Urinary bladder (tissue), 3 donors: ENCODE measurements at regions not wholly inside any gene's neighbourhood (a gene's known extent, or its start where the extent isn't known, plus 50 kb on each side); places are given as distances from the start of the nearest gene placed in this dataset.
"Not testable (repeated sequence)": the region's sequence is repeated elsewhere in the genome, so short reads cannot be mapped to it uniquely, and the experiment has no call there.

Experiments
- DNase-seq: peaks from one replicate; pipeline ENCODE4 v3.0.0-alpha.2; 2015; ENCODE audit errors: extremely low spot score
- H3K27ac ChIP-seq: one replicate; pipeline ENCODE4 v1.5.1; 2013; ENCODE audit warnings: low read depth, mild to moderate bottlenecking, moderate library complexity
- H3K36me3 ChIP-seq: one replicate; pipeline ENCODE4 v1.6.1; 2013; ENCODE audit warnings: mild to moderate bottlenecking, moderate library complexity; ENCODE audit not compliant: insufficient read depth
- H3K4me1 ChIP-seq: one replicate; pipeline ENCODE4 v1.6.1; 2013; ENCODE audit warnings: mild to moderate bottlenecking, moderate library complexity; ENCODE audit not compliant: insufficient read depth
- H3K4me3 ChIP-seq: one replicate; pipeline ENCODE4 v1.5.1; 2013; ENCODE audit warnings: low read depth, low read length
- WGBS: extraction: QIAGEN DNeasy Blood & Tissue Kit; methylation state at CpG from one replicate; pipeline ENCODE4 v1.1.7; 2013; 5-methylcytosine and 5-hydroxymethylcytosine counted together
- donor health status: healthy with polysubstance abuse.
- donor health status: healthy.

DNA sequence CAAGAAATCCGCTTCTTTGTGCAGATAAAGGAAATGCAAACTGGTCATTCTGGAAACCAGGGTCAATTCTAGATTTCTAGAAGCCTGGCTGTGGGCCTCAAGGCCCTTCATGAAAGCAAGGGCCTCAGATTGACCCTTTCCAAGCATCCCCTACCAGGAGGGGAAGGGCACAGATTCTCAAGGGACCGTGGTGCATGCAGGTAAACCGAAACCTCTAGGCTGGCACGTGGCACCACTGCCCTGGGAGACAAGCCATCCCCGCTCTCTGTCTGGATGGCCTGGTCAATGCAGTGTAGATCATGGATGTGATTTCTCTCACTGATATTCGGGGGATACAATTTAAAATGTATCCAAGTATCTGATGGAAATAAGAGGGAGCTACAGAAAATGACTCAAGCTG lies 69.4 kb downstream of the TOMM20 start:
- H3K4me1 ChIP-seq = no peaks in the 10 kb centered on the region
- H3K4me3 ChIP-seq = no peak overlapping the region
- no peaks in the 10 kb centered on the region for H3K36me3 ChIP-seq
- DNase-seq = no peak
- H3K27ac ChIP-seq = no peak overlapping the region
- 84% methylated on average over 6 of the region's 6 CpGs for WGBS

DNA sequence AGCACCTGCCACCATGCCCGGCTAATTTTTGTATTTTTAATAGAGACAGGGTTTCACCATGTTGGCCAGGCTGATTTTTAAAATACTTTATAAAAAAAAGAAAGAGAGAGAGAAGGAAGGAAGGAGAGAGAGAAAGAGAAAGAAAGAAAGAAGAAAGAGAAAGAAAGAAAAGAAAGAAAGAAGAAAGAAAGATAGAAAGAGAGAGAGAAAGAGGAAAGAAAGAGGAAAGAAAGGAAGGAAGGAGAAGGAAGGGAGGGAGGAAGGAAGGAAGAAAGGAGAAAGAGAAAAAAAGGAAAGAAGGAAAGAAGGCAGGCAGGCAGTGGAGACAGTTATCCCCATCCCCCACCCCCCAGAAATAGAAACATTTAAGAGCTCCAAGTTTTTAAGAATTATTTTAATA lies 69.9 kb downstream of the TOMM20 start:
- DNase-seq = no peak
- Histone ChIP-seq H3K4me3 (no peak overlapping the region), H3K36me3 (no peaks in the 10 kb centered on the region), H3K4me1 (no peaks in the 10 kb centered on the region), H3K27ac (no peak overlapping the region)
- 58% methylated on average over 1 of the region's 1 CpG for WGBS

DNA sequence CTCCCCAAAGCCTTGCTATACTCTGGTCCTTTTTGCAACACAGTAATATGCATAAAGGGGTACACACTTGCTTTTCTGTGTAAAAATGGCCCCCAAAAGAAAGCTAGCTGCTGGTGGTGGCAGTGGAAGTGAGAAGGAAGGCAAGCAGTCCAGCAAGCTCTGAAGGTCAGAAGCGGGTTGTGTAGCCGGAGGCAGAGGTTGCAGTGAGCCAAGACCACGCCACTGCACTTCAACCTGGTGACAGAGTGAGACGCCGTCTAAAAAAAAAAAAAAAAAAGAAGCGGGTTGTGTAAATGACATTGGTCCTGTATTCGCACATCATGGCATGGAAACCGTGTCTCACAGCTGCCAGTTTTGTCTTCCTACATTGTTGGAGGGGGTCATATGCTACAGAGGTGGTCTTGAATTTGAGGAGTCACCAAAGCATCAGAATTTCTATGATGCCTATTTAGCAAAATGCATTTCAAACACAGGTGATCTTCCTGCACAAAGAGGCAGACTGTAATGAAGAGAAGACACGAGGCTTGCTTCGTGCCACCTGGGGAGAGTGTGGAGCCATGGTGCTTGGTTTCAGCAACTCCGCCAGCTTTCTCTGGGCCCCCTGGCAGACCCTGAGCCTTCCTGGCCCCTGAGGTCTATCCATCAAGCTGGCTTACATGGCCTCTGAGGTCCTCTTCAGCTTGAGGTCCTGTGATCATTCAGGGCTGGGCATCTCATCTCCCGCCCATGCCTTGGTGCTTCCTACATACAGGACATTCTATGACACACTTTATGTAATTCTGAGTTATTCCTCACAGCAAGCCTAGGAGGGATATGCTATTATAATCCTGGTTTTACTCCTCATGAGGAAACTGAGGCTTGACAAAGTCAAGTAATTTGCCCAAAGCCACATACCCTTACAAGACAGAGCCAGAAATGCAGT lies 71.0 kb downstream of the TOMM20 start:
- DNase-seq = no peak
- Histone ChIP-seq H3K27ac (no peak overlapping the region), H3K36me3 (no peaks in the 10 kb centered on the region), H3K4me3 (no peak overlapping the region), H3K4me1 (no peaks in the 10 kb centered on the region)
- WGBS = 98% methylated on average over 12 of the region's 12 CpGs

DNA sequence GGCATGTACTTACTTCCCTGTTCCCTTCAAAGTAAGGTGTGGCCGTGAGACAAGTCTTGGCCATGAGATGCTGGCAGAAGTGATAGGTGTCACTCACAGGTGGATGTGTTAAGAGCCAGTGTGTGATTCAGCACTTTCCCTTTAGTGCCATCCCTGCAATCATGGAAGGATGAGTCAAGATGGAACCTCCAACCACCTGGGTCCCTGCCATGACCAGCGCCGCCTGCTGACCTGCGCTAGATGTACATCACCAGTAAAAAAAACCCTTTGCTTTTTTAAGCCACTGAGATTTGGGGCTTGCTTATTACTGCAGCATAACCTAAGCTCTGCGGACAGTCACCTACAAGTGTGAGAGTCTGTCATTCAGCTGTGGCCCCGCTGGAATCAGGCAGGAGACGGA lies 71.7 kb downstream of the TOMM20 start:
- Histone ChIP-seq H3K36me3 (no peaks in the 10 kb centered on the region), H3K27ac (no peak overlapping the region), H3K4me1 (no peaks in the 10 kb centered on the region), H3K4me3 (no peak overlapping the region)
- no peak for DNase-seq
- WGBS = 97% methylated on average over 7 of the region's 7 CpGs

DNA sequence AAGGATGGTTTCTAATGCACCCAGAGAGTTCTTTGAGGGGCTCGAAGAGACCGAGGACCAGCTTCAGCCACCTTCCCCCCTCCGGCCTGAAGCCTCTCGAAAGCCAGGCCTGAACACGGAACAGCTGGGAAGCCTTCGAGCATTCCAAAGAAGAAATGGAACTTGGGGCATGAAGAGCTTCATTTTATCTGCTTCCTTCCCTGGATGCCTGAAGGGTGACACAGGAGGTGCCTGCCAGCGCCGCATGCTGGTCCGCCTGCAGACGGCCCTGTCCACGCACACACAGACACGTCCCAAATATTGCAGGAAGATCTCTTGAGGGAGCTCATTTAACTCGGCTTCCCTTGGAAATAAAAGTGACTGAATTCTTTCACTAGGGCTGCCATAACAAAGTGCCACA lies 73.7 kb downstream of the TOMM20 start:
- Histone ChIP-seq H3K36me3 (no peaks in the 10 kb centered on the region), H3K4me1 (no peaks in the 10 kb centered on the region), H3K27ac (no peak overlapping the region), H3K4me3 (no peak overlapping the region)
- no peak for DNase-seq
- WGBS = 86% methylated on average over 13 of the region's 13 CpGs

DNA sequence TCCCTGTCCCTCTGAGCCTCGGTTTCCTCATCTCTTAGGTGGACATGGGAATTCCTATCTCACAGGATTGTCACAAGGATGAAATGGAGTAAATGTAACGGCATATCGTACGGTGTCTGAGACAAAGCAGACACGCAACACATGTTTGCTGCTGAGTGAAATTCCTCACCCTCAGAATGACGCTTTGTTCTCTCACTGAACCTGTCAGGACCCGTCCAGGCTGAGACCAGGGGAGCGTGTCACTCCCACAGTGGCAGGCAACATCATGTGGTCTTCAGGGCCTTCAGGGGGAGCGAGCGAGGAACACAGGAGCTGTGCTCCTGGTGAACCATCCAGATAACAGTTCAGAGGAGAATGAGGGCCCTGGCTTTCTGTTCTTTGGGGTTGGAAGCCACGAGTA lies 74.2 kb downstream of the TOMM20 start:
- Histone ChIP-seq H3K36me3 (no peaks in the 10 kb centered on the region), H3K4me3 (no peak overlapping the region), H3K27ac (no peak overlapping the region), H3K4me1 (no peaks in the 10 kb centered on the region)
- 96% methylated on average over 11 of the region's 11 CpGs for WGBS
- no peak for DNase-seq

DNA sequence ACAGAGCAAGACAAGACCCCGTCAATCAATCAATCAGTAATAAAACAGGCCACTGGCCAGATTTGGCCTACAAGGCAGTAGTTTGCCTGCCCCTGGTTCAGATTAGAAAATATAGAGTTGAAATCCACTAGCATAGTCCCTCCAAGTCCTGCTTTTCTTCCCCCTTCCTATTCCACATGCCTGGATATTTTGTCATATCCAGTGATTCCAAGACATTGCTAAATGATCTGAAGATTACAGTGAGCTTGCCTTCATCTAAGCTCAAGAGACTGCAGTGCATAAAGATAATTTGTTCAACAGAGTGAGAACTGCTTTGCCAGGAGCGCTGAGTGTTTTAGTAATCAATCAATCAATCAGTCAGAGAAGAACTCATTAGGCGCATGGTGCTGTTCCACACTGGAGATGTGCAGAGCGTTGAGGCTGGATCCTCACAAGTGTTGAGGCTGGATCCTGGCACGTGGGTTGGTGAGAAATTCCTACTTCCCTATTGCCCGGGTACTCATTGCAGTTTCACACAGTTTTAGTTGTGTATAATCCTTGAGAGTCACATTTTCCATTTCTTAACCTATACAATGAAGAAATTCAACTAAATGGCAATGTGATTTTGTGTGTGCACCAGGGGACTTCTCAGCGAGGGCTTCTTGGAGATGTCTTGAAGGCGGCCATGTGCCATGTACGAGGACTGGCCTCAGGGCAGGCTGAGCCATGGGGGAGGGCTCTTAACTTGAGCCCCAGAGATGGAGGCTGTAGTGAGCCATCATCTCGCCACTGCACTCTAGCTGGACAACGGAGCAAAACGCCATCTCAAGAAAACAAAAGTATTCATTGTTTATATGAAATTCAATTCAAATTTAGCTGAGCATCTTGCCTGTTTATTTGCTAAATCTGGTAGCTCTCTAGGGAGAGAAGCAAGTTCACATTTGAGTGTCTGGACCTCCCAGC lies 76.3 kb downstream of the TOMM20 start:
- WGBS = 85% methylated on average over 12 of the region's 12 CpGs
- Histone ChIP-seq H3K4me1 (no peaks in the 10 kb centered on the region), H3K27ac (no peak overlapping the region), H3K36me3 (no peaks in the 10 kb centered on the region), H3K4me3 (no peak overlapping the region)
- DNase-seq = no peak

DNA sequence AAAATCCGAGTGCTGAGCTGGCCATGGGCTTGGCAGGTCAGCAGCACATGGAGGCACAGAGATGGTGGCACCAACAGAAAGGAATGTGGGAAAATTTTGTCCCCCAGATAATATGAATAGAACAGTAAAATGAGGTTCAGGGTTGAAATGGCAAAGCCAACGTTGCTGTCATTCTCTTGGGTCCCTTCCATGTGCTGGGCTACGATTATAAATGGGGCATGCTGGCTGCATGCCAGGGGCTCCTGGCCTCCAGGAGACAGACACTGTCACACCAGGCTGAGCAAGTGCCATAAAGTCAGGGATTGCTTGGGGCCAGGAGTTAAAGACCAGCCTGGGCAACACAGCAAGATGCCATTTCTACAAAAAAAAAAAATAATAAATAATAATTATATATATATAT lies 77.1 kb downstream of the TOMM20 start:
- Histone ChIP-seq H3K4me3 (no peak overlapping the region), H3K4me1 (no peaks in the 10 kb centered on the region), H3K36me3 (no peaks in the 10 kb centered on the region), H3K27ac (no peak overlapping the region)
- WGBS = 42% methylated on average over 3 of the region's 3 CpGs
- DNase-seq = no peak

DNA sequence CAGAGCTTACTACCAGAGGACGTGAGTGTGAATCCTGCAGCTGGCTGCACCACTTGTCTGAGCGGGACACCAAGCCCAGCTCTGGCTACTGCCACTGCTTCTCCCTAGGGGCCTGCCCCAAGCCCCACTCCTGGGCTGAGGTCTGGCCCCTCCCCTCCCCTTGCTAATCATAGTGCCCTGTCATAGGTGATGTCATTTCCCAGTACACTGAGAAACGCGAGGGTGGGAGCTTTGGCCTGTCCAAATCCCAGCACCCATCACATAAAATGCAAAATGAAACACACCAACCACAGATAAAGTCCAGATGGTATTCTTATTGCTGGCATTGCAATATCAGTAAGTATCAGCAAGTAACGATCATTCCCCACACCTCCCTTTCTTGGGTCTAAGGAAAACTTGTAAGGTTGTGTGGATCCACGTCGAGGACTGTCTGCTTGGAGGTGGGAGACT lies 77.7 kb downstream of the TOMM20 start:
- Histone ChIP-seq H3K27ac (no peak overlapping the region), H3K4me1 (no peaks in the 10 kb centered on the region), H3K36me3 (no peaks in the 10 kb centered on the region), H3K4me3 (no peak overlapping the region)
- 50% methylated on average over 7 of the region's 7 CpGs for WGBS
- no peak for DNase-seq

DNA sequence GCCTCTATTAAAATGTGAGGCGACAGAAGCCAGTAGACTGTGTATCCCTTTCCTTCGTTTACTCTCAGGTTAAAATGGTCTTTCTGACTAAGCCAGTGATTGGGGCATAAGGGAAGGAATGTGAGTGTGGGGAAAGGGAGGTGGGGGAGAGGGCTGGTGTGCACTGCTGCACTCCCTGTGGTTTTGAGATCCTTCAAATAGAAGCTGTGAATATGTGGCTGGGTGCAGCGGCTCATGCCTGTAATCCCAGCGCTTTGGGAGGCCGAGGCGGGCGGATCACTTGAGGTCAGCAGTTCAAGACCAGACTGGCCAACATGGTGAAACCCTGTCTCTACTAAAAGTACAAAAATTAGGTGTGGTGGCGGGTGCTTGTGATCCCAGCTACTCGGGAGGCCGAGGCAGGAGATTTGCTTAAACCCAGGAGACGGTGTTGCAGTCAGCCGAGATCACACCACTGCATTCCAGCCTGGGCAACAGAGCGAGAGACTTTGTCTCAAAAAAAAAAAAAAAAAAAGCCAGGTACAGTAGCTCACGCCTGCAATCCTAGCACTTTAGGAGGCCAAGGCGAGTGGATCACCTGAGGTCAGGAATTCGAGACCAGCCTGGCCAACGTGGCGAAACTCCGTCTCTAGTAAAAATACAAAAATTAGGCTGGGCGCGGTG lies 78.8 kb downstream of the TOMM20 start:
- not testable (repeated sequence) for H3K4me3 ChIP-seq, DNase-seq, H3K36me3 ChIP-seq, H3K4me1 ChIP-seq, H3K27ac ChIP-seq
- WGBS = 94% methylated on average over 21 of the region's 21 CpGs

DNA sequence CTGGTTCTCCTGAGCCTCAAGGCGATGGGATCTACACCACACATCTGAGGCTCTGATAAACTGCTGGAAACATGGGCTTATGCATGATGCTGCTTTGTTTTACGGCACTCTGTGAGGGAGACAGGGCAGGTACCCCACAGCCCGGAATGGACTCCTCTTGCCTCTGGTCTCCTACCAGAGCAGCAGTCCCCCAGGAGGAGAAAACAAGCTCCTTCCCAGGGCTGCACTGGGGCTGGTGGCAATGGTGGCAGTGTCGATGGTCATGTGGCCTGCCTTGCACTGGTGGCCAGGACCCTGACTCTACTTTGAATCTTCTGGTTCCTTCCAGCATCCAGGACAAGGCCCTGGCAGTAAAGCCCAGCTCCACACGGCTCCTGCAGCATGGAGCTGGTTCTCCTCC lies 79.4 kb downstream of the TOMM20 start:
- Histone ChIP-seq H3K36me3 (no peaks in the 10 kb centered on the region), H3K4me1 (no peaks in the 10 kb centered on the region), H3K4me3 (no peak overlapping the region), H3K27ac (no peak overlapping the region)
- no peak for DNase-seq
- 88% methylated on average over 5 of the region's 5 CpGs for WGBS

DNA sequence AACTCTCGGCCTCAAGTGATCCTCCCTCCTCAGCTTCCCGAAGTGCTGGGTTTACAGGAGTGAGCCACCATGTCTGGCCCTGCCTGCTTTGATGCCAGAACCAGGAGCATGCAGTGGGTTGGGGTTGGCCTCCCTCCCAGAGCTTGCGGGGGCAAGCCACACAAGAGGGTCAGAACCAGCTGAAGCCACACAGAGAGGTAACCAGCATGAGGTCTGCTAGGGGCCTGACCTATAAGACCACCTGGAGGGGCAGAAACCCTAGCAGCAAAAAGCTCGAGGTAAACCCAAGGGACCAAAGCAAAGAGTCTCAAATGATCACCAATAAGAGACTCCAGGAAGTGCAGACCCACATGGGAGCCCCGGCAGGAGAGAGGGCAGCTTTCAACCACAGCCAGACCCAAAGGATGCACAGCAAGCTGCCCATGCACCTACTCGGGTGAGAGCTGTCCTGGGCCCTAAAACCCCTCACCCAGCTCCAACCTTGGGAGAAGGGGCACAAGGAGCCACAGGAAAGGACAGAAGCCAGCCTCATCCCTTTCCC lies 81.2 kb downstream of the TOMM20 start:
- H3K27ac ChIP-seq = peak overlapping the region; percentile 51
- H3K4me1 ChIP-seq = no peaks in the 10 kb centered on the region
- no peak for DNase-seq
- no peak overlapping the region for H3K4me3 ChIP-seq
- 68% methylated on average over 6 of the region's 6 CpGs for WGBS
- no peaks in the 10 kb centered on the region for H3K36me3 ChIP-seq

DNA sequence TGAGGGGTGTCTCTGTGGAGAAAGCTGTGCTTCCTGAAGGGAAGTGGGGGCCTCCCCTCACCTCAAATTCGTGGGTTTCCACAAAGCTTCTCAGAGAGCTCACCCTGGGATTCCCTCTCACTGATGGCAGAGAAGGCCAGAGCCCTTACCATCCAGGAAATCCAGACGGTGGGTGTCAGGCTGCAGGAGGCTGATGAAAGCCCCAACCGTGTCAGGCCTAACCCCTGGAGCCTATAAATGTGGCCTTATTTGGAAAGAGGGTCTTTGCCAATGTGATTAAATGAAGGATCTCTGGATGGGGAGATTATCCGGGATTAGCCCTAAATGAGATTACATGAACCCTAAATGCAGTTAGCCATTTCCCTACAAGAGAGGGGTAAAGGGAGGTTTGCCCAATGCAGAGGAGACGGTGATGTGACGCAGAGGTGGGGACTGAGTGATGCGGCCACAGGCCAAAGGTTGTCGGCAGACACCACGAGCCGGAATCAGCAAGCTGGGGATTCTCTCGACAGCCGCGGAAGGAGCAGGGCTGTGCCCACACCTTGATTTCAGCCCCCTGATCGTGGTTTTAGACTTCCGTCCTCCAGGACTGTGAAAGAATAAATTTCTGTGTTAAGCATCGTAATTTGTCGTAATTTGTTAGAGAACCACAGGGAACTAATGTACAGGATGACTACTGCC lies 82.6 kb downstream of the TOMM20 start:
- no peak overlapping the region for H3K4me3 ChIP-seq
- 94% methylated on average over 17 of the region's 17 CpGs for WGBS
- DNase-seq = no peak
- H3K4me1 ChIP-seq = no peaks in the 10 kb centered on the region
- no peak overlapping the region for H3K27ac ChIP-seq
- no peaks in the 10 kb centered on the region for H3K36me3 ChIP-seq
